Mesenchymal stem cell (in vitro differentiated cells and primary cell): ENCODE measurements at regions not wholly inside any gene's neighbourhood (a gene's known extent, or its start where the extent isn't known, plus 50 kb on each side); places are given as distances from the start of the nearest gene placed in this dataset.
A peak's percentile ranks its signal among the peaks of the same experiment; 100 is the strongest.

Experiments
- DNase-seq: peaks from one replicate; pipeline ENCODE4 v3.0.0-alpha.2; 2013
- H2AFZ ChIP-seq: one replicate; pipeline ENCODE4 v1.6.1; 2013; ENCODE audit warnings: low read depth, mild to moderate bottlenecking, control low read depth, inconsistent platforms, low read length, moderate library complexity
- H2AK5ac ChIP-seq: 2 replicates; pipeline ENCODE4 v1.6.1; 2013; ENCODE audit warnings: low read length, moderate library complexity, mild to moderate bottlenecking, inconsistent platforms; ENCODE audit not compliant: severe bottlenecking
- H2BK120ac ChIP-seq: one replicate; pipeline ENCODE4 v1.6.1; 2013; ENCODE audit warnings: low read depth, mild to moderate bottlenecking, inconsistent platforms, low read length, moderate library complexity
- H2BK12ac ChIP-seq, 2 experiments: one replicate each; pipeline ENCODE4 v1.6.1; 2013; ENCODE audit warnings: inconsistent platforms in 2 of 2, low read length in 2 of 2, mild to moderate bottlenecking in 2 of 2, moderate library complexity in 2 of 2, control low read depth in 1 of 2
- H2BK15ac ChIP-seq: one replicate; pipeline ENCODE4 v1.6.1; 2013; ENCODE audit warnings: mild to moderate bottlenecking, low read depth, inconsistent platforms; ENCODE audit not compliant: poor library complexity, severe bottlenecking
- H2BK5ac ChIP-seq: 2 replicates; pipeline ENCODE4 v1.6.1; 2013; ENCODE audit warnings: low read depth, mild to moderate bottlenecking, low read length, control low read depth, inconsistent platforms; ENCODE audit not compliant: poor library complexity, severe bottlenecking
- H3K14ac ChIP-seq, 2 experiments: one replicate each; pipeline ENCODE4 v1.6.1; 2013; ENCODE audit warnings: inconsistent platforms in 2 of 2, low read length in 2 of 2, control low read depth in 1 of 2, mild to moderate bottlenecking in 1 of 2, moderate library complexity in 1 of 2
- H3K18ac ChIP-seq, 2 experiments: one replicate each; pipeline ENCODE4 v1.6.1; 2013; ENCODE audit warnings: inconsistent platforms in 2 of 2, low read length in 2 of 2, control low read depth in 1 of 2, low read depth in 1 of 2, mild to moderate bottlenecking in 1 of 2
- H3K23ac ChIP-seq, 2 experiments: one replicate each; pipeline ENCODE4 v1.6.1; 2013; ENCODE audit warnings: inconsistent platforms in 2 of 2, low read length in 2 of 2, mild to moderate bottlenecking in 2 of 2, moderate library complexity in 2 of 2, control low read depth in 1 of 2
- H3K27ac ChIP-seq: 2 replicates; pipeline ENCODE4 v1.5.1; 2013; ENCODE audit warnings: mild to moderate bottlenecking, moderate library complexity, low read length, control low read depth, inconsistent platforms; ENCODE audit not compliant: poor library complexity, severe bottlenecking
- H3K27me3 ChIP-seq, 2 experiments: 2 replicates each; pipeline versions ENCODE4 v1.6.1 to v1.7.0; 2013; ENCODE audit warnings: low read length in 2 of 2, mild to moderate bottlenecking in 2 of 2, moderate library complexity in 2 of 2, control low read depth in 1 of 2, inconsistent platforms in 1 of 2; ENCODE audit not compliant: control insufficient read depth in 1 of 2, insufficient read depth in 1 of 2
- H3K36me3 ChIP-seq, 2 experiments: 2 replicates each; pipeline versions ENCODE4 v1.6.1 to v1.7.0; 2013; ENCODE audit warnings: low read length in 2 of 2, control low read depth in 1 of 2, inconsistent platforms in 1 of 2, low read depth in 1 of 2, mild to moderate bottlenecking in 1 of 2; ENCODE audit not compliant: insufficient read depth in 2 of 2, control insufficient read depth in 1 of 2
- H3K4ac ChIP-seq, 2 experiments: one replicate each; pipeline ENCODE4 v1.6.1; 2013; ENCODE audit warnings: inconsistent platforms in 2 of 2, low read length in 2 of 2, mild to moderate bottlenecking in 2 of 2, moderate library complexity in 2 of 2, control low read depth in 1 of 2, low read depth in 1 of 2
- H3K4me1 ChIP-seq: 2 replicates; pipeline ENCODE4 v1.6.1; 2013; ENCODE audit warnings: low read depth, low read length, control low read depth; ENCODE audit not compliant: control insufficient read depth, insufficient read depth
- H3K4me2 ChIP-seq: 2 replicates; pipeline ENCODE4 v1.6.1; 2013; ENCODE audit warnings: low read length, mild to moderate bottlenecking, inconsistent platforms; ENCODE audit not compliant: poor library complexity, severe bottlenecking
- H3K4me3 ChIP-seq, 2 experiments: 2 replicates each; pipeline versions ENCODE4 v1.5.1 to v1.7.0; 2013; ENCODE audit warnings: low read length in 2 of 2, mild to moderate bottlenecking in 2 of 2, control low read depth in 1 of 2, low read depth in 1 of 2; ENCODE audit not compliant: insufficient read depth in 1 of 2
- H3K79me1 ChIP-seq: replicated peaks from 2 replicates; pipeline ENCODE4 v1.6.1; 2013; ENCODE audit warnings: mild to moderate bottlenecking, control low read depth, low read length, inconsistent platforms; ENCODE audit not compliant: poor library complexity, severe bottlenecking
- H3K9ac ChIP-seq: 2 replicates; pipeline ENCODE4 v1.7.0; 2013; ENCODE audit warnings: mild to moderate bottlenecking, low read length, moderate library complexity
- H3K9me3 ChIP-seq: 2 replicates; pipeline ENCODE4 v1.7.0; 2013; ENCODE audit warnings: mild to moderate bottlenecking, low read length; ENCODE audit not compliant: control insufficient read depth
- H4K8ac ChIP-seq: one replicate; pipeline ENCODE4 v1.6.1; 2013; ENCODE audit warnings: inconsistent platforms, mild to moderate bottlenecking, low read length, moderate library complexity
- H4K91ac ChIP-seq: one replicate; pipeline ENCODE4 v1.6.1; 2013; ENCODE audit warnings: mild to moderate bottlenecking, low read length, inconsistent platforms
- WGBS: methylation state at CpG from one replicate; pipeline ENCODE4 v1.1.7; 2013; ENCODE audit warnings: mixed read lengths; 5-methylcytosine and 5-hydroxymethylcytosine counted together

- peak overlapping the region; percentile 7 to 79 for H2BK12ac ChIP-seq
- no peak overlapping the region for H3K4ac ChIP-seq
- no peak overlapping the region for H2BK120ac ChIP-seq
- H3K79me1 ChIP-seq, result no peaks in the 10 kb centered on the region
- H3K36me3 ChIP-seq, result no peaks in the 10 kb centered on the region
- peak overlapping the region; percentile 28 for H2AK5ac ChIP-seq
- no peak overlapping the region for H3K14ac ChIP-seq
- peak overlapping the region; percentile 75 for H3K27ac ChIP-seq
- peak overlapping the region; percentile 8 for H2BK15ac ChIP-seq
- no peak overlapping the region for H4K91ac ChIP-seq
- H2AFZ ChIP-seq, result no peak overlapping the region
- peak overlapping the region; percentile 36 for H2BK5ac ChIP-seq
- peak overlapping the region; percentile 8 for H4K8ac ChIP-seq
- peaks cover 15% of the 10 kb centered on the region for H3K4me1 ChIP-seq
- H3K9me3 ChIP-seq, result no peaks in the 10 kb centered on the region
- no peaks in the 10 kb centered on the region for H3K27me3 ChIP-seq
- no peak overlapping the region for H3K4me3 ChIP-seq
- H3K9ac ChIP-seq, result no peak overlapping the region
- DNase-seq, result no peak
- no peak overlapping the region for H3K4me2 ChIP-seq
- H3K18ac ChIP-seq, result no peak overlapping the region
- 86% methylated on average over 2 of the region's 2 CpGs for WGBS
- H3K23ac ChIP-seq, result no peak overlapping the region
Observed at GRCh38 chr1:93734999-93735398, 53.4 kb upstream of the BCAR3 start.

GRCh38 chr1:93733340-93733739 is 51.7 kb upstream of the BCAR3 start:
- H3K18ac ChIP-seq, result peak overlapping the region in 1 of 2 experiments; percentile 28
- H3K4me3 ChIP-seq, result no peak overlapping the region
- H3K14ac ChIP-seq, result no peak overlapping the region
- no peaks in the 10 kb centered on the region for H3K79me1 ChIP-seq
- H2BK120ac ChIP-seq, result no peak overlapping the region
- H3K9me3 ChIP-seq, result no peaks in the 10 kb centered on the region
- H2BK15ac ChIP-seq, result no peak overlapping the region
- 95% methylated on average over 7 of the region's 7 CpGs for WGBS
- H2AFZ ChIP-seq, result no peak overlapping the region
- H2BK5ac ChIP-seq, result no peak overlapping the region
- no peak overlapping the region for H3K9ac ChIP-seq
- H2BK12ac ChIP-seq, result peak overlapping the region in 1 of 2 experiments; percentile 10
- H2AK5ac ChIP-seq, result no peak overlapping the region
- H3K4ac ChIP-seq, result no peak overlapping the region
- no peak overlapping the region for H4K91ac ChIP-seq
- no peak overlapping the region for H3K23ac ChIP-seq
- peaks cover 8% of the 10 kb centered on the region for H3K4me1 ChIP-seq
- H3K27me3 ChIP-seq, result no peaks in the 10 kb centered on the region
- no peak for DNase-seq
- H3K4me2 ChIP-seq, result no peak overlapping the region
- no peaks in the 10 kb centered on the region for H3K36me3 ChIP-seq
- H3K27ac ChIP-seq, result no peak overlapping the region
- H4K8ac ChIP-seq, result no peak overlapping the region

DNA sequence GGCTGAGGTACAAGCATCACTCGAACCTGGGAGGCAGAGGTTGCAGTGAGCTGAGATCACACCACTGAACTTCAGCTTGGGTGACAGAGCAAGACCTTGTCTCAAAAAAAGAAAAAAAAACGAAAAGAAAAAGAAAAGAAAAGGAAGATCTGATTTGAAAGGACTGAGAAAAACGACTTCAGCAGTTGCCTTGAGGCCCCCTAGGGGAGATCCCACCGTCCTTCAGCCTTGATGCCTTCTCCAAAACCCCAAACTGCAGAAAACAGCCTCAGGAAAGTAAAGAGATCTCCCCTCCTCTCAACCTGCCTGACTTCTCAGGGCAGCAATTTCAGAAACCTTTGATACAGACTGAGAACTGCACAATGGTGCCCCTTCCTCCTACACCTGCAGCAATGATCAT is 50.9 kb upstream of the BCAR3 start:
- Histone ChIP-seq H3K9me3 (no peaks in the 10 kb centered on the region), H3K27me3 (no peaks in the 10 kb centered on the region), H3K9ac (no peak overlapping the region), H3K36me3 (no peaks in the 10 kb centered on the region), H3K4me3 (no peak overlapping the region), H2BK5ac (no peak overlapping the region), H3K23ac (no peak overlapping the region), H3K4me1 (peaks cover 7% of the 10 kb centered on the region), H3K27ac (no peak overlapping the region), H2AK5ac (no peak overlapping the region), H2BK15ac (no peak overlapping the region), H3K18ac (no peak overlapping the region), H2BK12ac (no peak overlapping the region), H4K91ac (no peak overlapping the region), H2AFZ (no peak overlapping the region), H2BK120ac (no peak overlapping the region), H3K4ac (no peak overlapping the region), H3K4me2 (no peak overlapping the region), H3K14ac (no peak overlapping the region), H4K8ac (no peak overlapping the region), H3K79me1 (no peaks in the 10 kb centered on the region)
- DNase-seq, result no peak
- WGBS, result 61% methylated on average over 3 of the region's 4 CpGs
